Neural crest cell (in vitro differentiated cells): ENCODE measurements at regions not wholly inside any gene's neighbourhood (a gene's known extent, or its start where the extent isn't known, plus 50 kb on each side); places are given as distances from the start of the nearest gene placed in this dataset.

Experiments used
- DNase-seq: peaks from one replicate; pipeline ENCODE4 v3.0.0; 2021; ENCODE audit warnings: low read depth, mixed read lengths, low spot score
- H3K27ac Mint-ChIP-seq: one replicate; pipeline ENCODE4 v1.8.0; 2021; ENCODE audit warnings: mild to moderate bottlenecking, mixed read lengths; ENCODE audit not compliant: unreplicated experiment
- H3K27me3 Mint-ChIP-seq: 2 replicates; pipeline ENCODE4 v1.8.0; 2021; ENCODE audit warnings: low read depth, mild to moderate bottlenecking, mixed read lengths
- H3K36me3 Mint-ChIP-seq: 2 replicates; pipeline ENCODE4 v1.8.0; 2021; ENCODE audit warnings: low read depth, mild to moderate bottlenecking, mixed read lengths
- H3K4me1 Mint-ChIP-seq: 2 replicates; pipeline ENCODE4 v1.8.0; 2021; ENCODE audit warnings: mixed read lengths
- H3K4me3 Mint-ChIP-seq: one replicate; pipeline ENCODE4 v1.8.0; 2021; ENCODE audit warnings: mild to moderate bottlenecking, mixed read lengths
- H3K9me3 Mint-ChIP-seq: 2 replicates; pipeline ENCODE4 v1.8.0; 2021; ENCODE audit warnings: mixed read lengths
- TF ChIP-seq, protein P1 (sequence below): fragments of 200-600 bp; sonication (generic); conservative IDR thresholded peaks from 2 replicates; pipeline ENCODE4 v1.5.0; 2021; ENCODE audit warnings: antibody characterized with exemption, mild to moderate bottlenecking

GRCh38 chr17:71412803-71413202 lies 708.0 kb upstream of the SOX9 start:
- Mint-ChIP-seq H3K9me3 (peaks cover 5% of the 10 kb centered on the region), H3K4me1 (no peaks in the 10 kb centered on the region), H3K36me3 (peaks cover 3% of the 10 kb centered on the region), H3K27ac (no peak overlapping the region), H3K27me3 (no peaks in the 10 kb centered on the region), H3K4me3 (no peak overlapping the region)
- TF ChIP-seq, protein P1, sequence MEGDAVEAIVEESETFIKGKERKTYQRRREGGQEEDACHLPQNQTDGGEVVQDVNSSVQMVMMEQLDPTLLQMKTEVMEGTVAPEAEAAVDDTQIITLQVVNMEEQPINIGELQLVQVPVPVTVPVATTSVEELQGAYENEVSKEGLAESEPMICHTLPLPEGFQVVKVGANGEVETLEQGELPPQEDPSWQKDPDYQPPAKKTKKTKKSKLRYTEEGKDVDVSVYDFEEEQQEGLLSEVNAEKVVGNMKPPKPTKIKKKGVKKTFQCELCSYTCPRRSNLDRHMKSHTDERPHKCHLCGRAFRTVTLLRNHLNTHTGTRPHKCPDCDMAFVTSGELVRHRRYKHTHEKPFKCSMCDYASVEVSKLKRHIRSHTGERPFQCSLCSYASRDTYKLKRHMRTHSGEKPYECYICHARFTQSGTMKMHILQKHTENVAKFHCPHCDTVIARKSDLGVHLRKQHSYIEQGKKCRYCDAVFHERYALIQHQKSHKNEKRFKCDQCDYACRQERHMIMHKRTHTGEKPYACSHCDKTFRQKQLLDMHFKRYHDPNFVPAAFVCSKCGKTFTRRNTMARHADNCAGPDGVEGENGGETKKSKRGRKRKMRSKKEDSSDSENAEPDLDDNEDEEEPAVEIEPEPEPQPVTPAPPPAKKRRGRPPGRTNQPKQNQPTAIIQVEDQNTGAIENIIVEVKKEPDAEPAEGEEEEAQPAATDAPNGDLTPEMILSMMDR = no peak
- no peak for DNase-seq

- DNase-seq = no peak
- H3K27me3 Mint-ChIP-seq = no peaks in the 10 kb centered on the region
- H3K4me3 Mint-ChIP-seq = no peak overlapping the region
- H3K36me3 Mint-ChIP-seq = peaks cover 6% of the 10 kb centered on the region
- peaks cover 8% of the 10 kb centered on the region for H3K9me3 Mint-ChIP-seq
- no peak overlapping the region for H3K27ac Mint-ChIP-seq
- TF ChIP-seq, protein P1 = no peak
- no peaks in the 10 kb centered on the region for H3K4me1 Mint-ChIP-seq
Observed at GRCh38 chr17:71413935-71414334, 706.9 kb upstream of the SOX9 start.

- TF ChIP-seq, protein P1 = no peak
- Mint-ChIP-seq H3K36me3 (peaks cover 9% of the 10 kb centered on the region), H3K9me3 (peaks cover 10% of the 10 kb centered on the region), H3K4me1 (no peaks in the 10 kb centered on the region), H3K27me3 (no peaks in the 10 kb centered on the region), H3K4me3 (no peak overlapping the region), H3K27ac (no peak overlapping the region)
- no peak for DNase-seq
Observed at GRCh38 chr17:71417142-71417541, 703.7 kb upstream of the SOX9 start.

GRCh38 chr17:71422968-71423367 lies 697.9 kb upstream of the SOX9 start:
- TF ChIP-seq, protein P1 = no peak
- DNase-seq = no peak
- H3K4me3 Mint-ChIP-seq = no peak overlapping the region
- no peaks in the 10 kb centered on the region for H3K4me1 Mint-ChIP-seq
- peaks cover 9% of the 10 kb centered on the region for H3K36me3 Mint-ChIP-seq
- H3K27ac Mint-ChIP-seq = no peak overlapping the region
- H3K9me3 Mint-ChIP-seq = peaks cover 12% of the 10 kb centered on the region
- no peaks in the 10 kb centered on the region for H3K27me3 Mint-ChIP-seq

DNA sequence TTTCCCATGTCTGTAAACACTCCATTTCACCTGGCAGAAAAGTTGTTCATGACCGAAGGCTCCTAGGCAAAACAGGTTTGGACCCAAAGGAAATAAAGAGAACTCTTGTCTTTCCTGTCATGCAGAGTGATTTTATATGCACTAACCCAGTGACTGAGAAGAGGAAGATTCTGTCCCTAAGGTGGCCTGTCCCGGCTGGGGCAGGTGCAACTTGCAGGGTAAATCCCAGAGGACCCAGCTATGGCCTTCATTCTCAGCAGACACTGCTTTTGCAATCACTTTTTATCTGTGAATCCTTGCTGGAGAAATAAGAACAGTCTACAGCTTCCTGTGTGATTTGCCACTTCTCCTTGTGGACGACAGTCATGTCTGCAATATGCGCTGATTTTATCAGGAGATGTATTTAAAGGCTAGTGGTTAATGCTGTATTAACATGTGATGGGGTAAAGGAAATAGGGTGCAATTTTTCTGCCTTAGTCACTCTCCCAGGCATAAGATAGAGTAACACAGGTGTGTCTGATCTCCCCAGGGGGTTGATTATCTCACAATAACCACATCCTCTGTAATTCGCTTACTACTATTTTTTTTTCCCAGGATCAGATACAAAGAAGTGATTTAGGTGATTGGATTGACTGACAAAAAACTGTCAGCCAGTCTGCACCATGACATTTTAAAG lies 696.8 kb upstream of the SOX9 start:
- H3K27me3 Mint-ChIP-seq = no peaks in the 10 kb centered on the region
- no peak overlapping the region for H3K4me3 Mint-ChIP-seq
- TF ChIP-seq, protein P1 = no peak
- H3K9me3 Mint-ChIP-seq = peaks cover 13% of the 10 kb centered on the region
- H3K36me3 Mint-ChIP-seq = peaks cover 6% of the 10 kb centered on the region
- no peaks in the 10 kb centered on the region for H3K4me1 Mint-ChIP-seq
- H3K27ac Mint-ChIP-seq = no peak overlapping the region
- no peak for DNase-seq
